OCI-LY7 (cell line): ENCODE measurements at regions not wholly inside any gene's neighbourhood (a gene's known extent, or its start where the extent isn't known, plus 50 kb on each side); places are given as distances from the start of the nearest gene placed in this dataset.

ENCODE experiments used
- CTCF ChIP-seq: fragments of 200-600 bp; sonication (generic); conservative IDR thresholded peaks from 2 replicates; pipeline ENCODE4 v1.5.1; 2014; ENCODE audit warnings: mild to moderate bottlenecking, antibody characterized with exemption, low read length, moderate library complexity, mixed read lengths
- EZH2phosphoT487 ChIP-seq: fragments of 200-600 bp; sonication (generic); IDR thresholded peaks from 2 replicates; pipeline ENCODE4 v1.6.1; 2018; ENCODE audit warnings: low read depth, borderline replicate concordance, mild to moderate bottlenecking, mixed run types, antibody characterized with exemption, low read length, moderate library complexity, mixed read lengths

- TF ChIP-seq CTCF (no peak), EZH2phosphoT487 (no peak)
Observed at GRCh38 chr4:19736968-19737756, 514.5 kb upstream of the SLIT2 start.
